NCI-H526 treated with DMSO at 0.1 percent for 48 hours (cell line): ENCODE measurements at regions not wholly inside any gene's neighbourhood (a gene's known extent, or its start where the extent isn't known, plus 50 kb on each side); places are given as distances from the start of the nearest gene placed in this dataset.

Source experiments
- DNase-seq: peaks from one replicate; lab custom pipeline; 2025; lab: John Stamatoyannopoulos, UW

- DNase-seq, result no peak
These were observed 1494.6 kb upstream of the DDX18 start for GRCh38 chr2:116319935-116320334.

GRCh38 chr2:116329280-116329679, 1485.2 kb upstream of the DDX18 start:
- no peak for DNase-seq

- no peak for DNase-seq
These were observed 1473.8 kb upstream of the DDX18 start for GRCh38 chr2:116340690-116341089.

GRCh38 chr2:116366212-116366611, 1448.3 kb upstream of the DDX18 start:
- no peak for DNase-seq

GRCh38 chr2:116378786-116379185, 1435.7 kb upstream of the DDX18 start:
- DNase-seq, result no peak

- no peak for DNase-seq
These were observed 1403.3 kb upstream of the DDX18 start for GRCh38 chr2:116411211-116411610.

- DNase-seq, result no peak
These were observed 1400.8 kb upstream of the DDX18 start for GRCh38 chr2:116413659-116414058.

- DNase-seq, result no peak
These were observed 1397.6 kb upstream of the DDX18 start for GRCh38 chr2:116416731-116417377.

GRCh38 chr2:116435648-116436047, 1378.8 kb upstream of the DDX18 start:
- DNase-seq, result no peak

- no peak for DNase-seq
These were observed 1374.3 kb upstream of the DDX18 start for GRCh38 chr2:116440104-116440653.

GRCh38 chr2:116442418-116442817, 1372.1 kb upstream of the DDX18 start:
- DNase-seq, result no peak

- no peak for DNase-seq
These were observed 1370.1 kb upstream of the DDX18 start for GRCh38 chr2:116444256-116444872.

GRCh38 chr2:116450990-116451389, 1363.5 kb upstream of the DDX18 start:
- no peak for DNase-seq

- no peak for DNase-seq
These were observed 1361.8 kb upstream of the DDX18 start for GRCh38 chr2:116452651-116453050.

- DNase-seq, result no peak
These were observed 1358.1 kb upstream of the DDX18 start for GRCh38 chr2:116456429-116456828.

- DNase-seq, result no peak
These were observed 1347.2 kb upstream of the DDX18 start for GRCh38 chr2:116467243-116467642.

GRCh38 chr2:116477229-116477628, 1337.3 kb upstream of the DDX18 start:
- DNase-seq, result no peak

GRCh38 chr2:116487336-116487735, 1327.2 kb upstream of the DDX18 start:
- DNase-seq, result no peak

- no peak for DNase-seq
These were observed 1325.2 kb upstream of the DDX18 start for GRCh38 chr2:116489292-116489691.

- DNase-seq, result no peak
These were observed 1324.5 kb upstream of the DDX18 start for GRCh38 chr2:116489944-116490343.

GRCh38 chr2:116490511-116491145, 1323.9 kb upstream of the DDX18 start:
- DNase-seq, result no peak

GRCh38 chr2:116491292-116491691, 1323.2 kb upstream of the DDX18 start:
- no peak for DNase-seq

- DNase-seq, result no peak
These were observed 1315.1 kb upstream of the DDX18 start for GRCh38 chr2:116499389-116499788.
